Sigmoid colon (tissue), 6 donors: ENCODE measurements at regions not wholly inside any gene's neighbourhood (a gene's known extent, or its start where the extent isn't known, plus 50 kb on each side); places are given as distances from the start of the nearest gene placed in this dataset.

Experiments
- DNase-seq: peaks from one replicate; pipeline ENCODE4 v3.0.0-alpha.2; 2019
- H3K27ac ChIP-seq, 4 donors: fragments of 200-600 bp; sonication (generic); one replicate each; pipeline ENCODE4 v1.5.1; 2016 to 2019; ENCODE audit warnings: mild to moderate bottlenecking in 1 of 4
- H3K27me3 ChIP-seq, 3 donors: fragments of 200-600 bp; sonication (generic); one replicate each; pipeline ENCODE4 v1.5.1; 2019; ENCODE audit warnings: mild to moderate bottlenecking in 1 of 3
- H3K36me3 ChIP-seq, 4 donors: fragments of 200-600 bp; sonication (generic); one replicate each; pipeline ENCODE4 v1.5.1; 2016 to 2019
- H3K4me1 ChIP-seq, 4 donors: fragments of 200-600 bp; sonication (generic); one replicate each; pipeline ENCODE4 v1.5.1; 2017 to 2019
- H3K4me3 ChIP-seq, 4 donors: fragments of 200-600 bp; sonication (generic); one replicate each; pipeline ENCODE4 v1.5.1; 2017 to 2019; ENCODE audit warnings: mild to moderate bottlenecking in 2 of 4, moderate library complexity in 1 of 4
- H3K9me3 ChIP-seq, 4 donors: fragments of 200-600 bp in 3 of 4; sonication (generic) in 3 of 4; one replicate each; pipeline versions ENCODE4 v1.5.1 to v1.6.1; 2013 to 2019
- EP300 ChIP-seq, 4 donors: sonication (generic); formaldehyde crosslinking; IDR thresholded peaks; one replicate each; pipeline ENCODE4 v1.6.1; 2017; ENCODE audit warnings: antibody characterized with exemption in 4 of 4
- POLR2A ChIP-seq, 2 donors: fragments of 450-650 bp; IDR thresholded peaks; one replicate each; pipeline ENCODE4 v1.6.1; 2016; ENCODE audit warnings: antibody characterized with exemption in 2 of 2, mild to moderate bottlenecking in 2 of 2, moderate library complexity in 2 of 2
- POLR2AphosphoS5 ChIP-seq, 4 donors: sonication (generic); formaldehyde crosslinking; IDR thresholded peaks; one replicate each; pipeline ENCODE4 v1.6.1; 2017; ENCODE audit warnings: antibody characterized with exemption in 4 of 4
- WGBS, 2 donors: extraction: QIAGEN DNeasy Blood & Tissue Kit; methylation state at CpG; one replicate each; pipeline ENCODE4 v1.1.7; 2013; 5-methylcytosine and 5-hydroxymethylcytosine counted together
- intact Hi-C: fragments of 100-400 bp; cut with DNase I; formaldehyde crosslinking; loops from one replicate; pipeline ENCODE4 v1.15.1; 2023
- TF ChIP-seq, protein P1 (sequence below), 4 experiments: fragments of 450-650 bp in 3 of 4; fragments of 200-600 bp in 1 of 4; IDR thresholded peaks; one replicate each; pipeline ENCODE4 v1.5.1; 2016 to 2019; ENCODE audit warnings: antibody characterized with exemption in 4 of 4, mild to moderate bottlenecking in 3 of 4, moderate library complexity in 2 of 4
- donor health status: healthy with polysubstance abuse.
- donor health status: healthy.

GRCh38 chr13:33377411-33377810 lies 91.9 kb upstream of the STARD13 start:
- no peak for DNase-seq
- H3K9me3 ChIP-seq: no peaks in the 10 kb centered on the region
- 89 to 95% methylated on average over 4 of the region's 4 CpGs for WGBS, 2 donors
- no peak overlapping the region for H3K27ac ChIP-seq
- intact Hi-C loops: no loop called here
- H3K4me3 ChIP-seq: no peak overlapping the region
- peaks cover 0 to 9% (median 4%) of the 10 kb centered on the region in 4 donors for H3K4me1 ChIP-seq
- TF ChIP-seq, protein P1, sequence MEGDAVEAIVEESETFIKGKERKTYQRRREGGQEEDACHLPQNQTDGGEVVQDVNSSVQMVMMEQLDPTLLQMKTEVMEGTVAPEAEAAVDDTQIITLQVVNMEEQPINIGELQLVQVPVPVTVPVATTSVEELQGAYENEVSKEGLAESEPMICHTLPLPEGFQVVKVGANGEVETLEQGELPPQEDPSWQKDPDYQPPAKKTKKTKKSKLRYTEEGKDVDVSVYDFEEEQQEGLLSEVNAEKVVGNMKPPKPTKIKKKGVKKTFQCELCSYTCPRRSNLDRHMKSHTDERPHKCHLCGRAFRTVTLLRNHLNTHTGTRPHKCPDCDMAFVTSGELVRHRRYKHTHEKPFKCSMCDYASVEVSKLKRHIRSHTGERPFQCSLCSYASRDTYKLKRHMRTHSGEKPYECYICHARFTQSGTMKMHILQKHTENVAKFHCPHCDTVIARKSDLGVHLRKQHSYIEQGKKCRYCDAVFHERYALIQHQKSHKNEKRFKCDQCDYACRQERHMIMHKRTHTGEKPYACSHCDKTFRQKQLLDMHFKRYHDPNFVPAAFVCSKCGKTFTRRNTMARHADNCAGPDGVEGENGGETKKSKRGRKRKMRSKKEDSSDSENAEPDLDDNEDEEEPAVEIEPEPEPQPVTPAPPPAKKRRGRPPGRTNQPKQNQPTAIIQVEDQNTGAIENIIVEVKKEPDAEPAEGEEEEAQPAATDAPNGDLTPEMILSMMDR (IDR thresholded peaks at IDR 0.05): no peak
- TF ChIP-seq POLR2A (IDR thresholded peaks at IDR 0.05) (no peak), POLR2AphosphoS5 (IDR thresholded peaks at IDR 0.05) (no peak), EP300 (IDR thresholded peaks at IDR 0.05) (no peak)
- H3K36me3 ChIP-seq: no peaks in the 10 kb centered on the region
- no peaks in the 10 kb centered on the region for H3K27me3 ChIP-seq

- Histone ChIP-seq H3K9me3 (no peaks in the 10 kb centered on the region), H3K36me3 (no peaks in the 10 kb centered on the region), H3K27ac (no peak overlapping the region), H3K4me3 (no peak overlapping the region), H3K27me3 (no peaks in the 10 kb centered on the region), H3K4me1 (peaks cover 0 to 5% (median 2%) of the 10 kb centered on the region in 4 donors)
- TF ChIP-seq EP300 (IDR thresholded peaks at IDR 0.05) (no peak), POLR2A (IDR thresholded peaks at IDR 0.05) (no peak), POLR2AphosphoS5 (IDR thresholded peaks at IDR 0.05) (no peak)
- TF ChIP-seq, protein P1 (IDR thresholded peaks at IDR 0.05): no peak
- intact Hi-C loops: no loop called here
- no peak for DNase-seq
These were observed 92.3 kb upstream of the STARD13 start for GRCh38 chr13:33377825-33378224.

- no peaks in the 10 kb centered on the region for H3K36me3 ChIP-seq
- no peak overlapping the region for H3K27ac ChIP-seq
- intact Hi-C loops: no loop called here
- peaks cover 0 to 8% (median 3%) of the 10 kb centered on the region in 4 donors for H3K4me1 ChIP-seq
- H3K4me3 ChIP-seq: no peak overlapping the region
- no peak for DNase-seq
- H3K27me3 ChIP-seq: no peaks in the 10 kb centered on the region
- H3K9me3 ChIP-seq: no peaks in the 10 kb centered on the region
- TF ChIP-seq POLR2A (IDR thresholded peaks at IDR 0.05): no peak
- TF ChIP-seq EP300 (IDR thresholded peaks at IDR 0.05): no peak
- TF ChIP-seq, protein P1 (IDR thresholded peaks at IDR 0.05): no peak
- no peak for TF ChIP-seq POLR2AphosphoS5 (IDR thresholded peaks at IDR 0.05)
These were observed 94.1 kb upstream of the STARD13 start for GRCh38 chr13:33379608-33380007.

- intact Hi-C loops: no loop called here
- H3K27ac ChIP-seq: no peak overlapping the region
- no peak overlapping the region for H3K4me3 ChIP-seq
- H3K27me3 ChIP-seq: no peaks in the 10 kb centered on the region
- H3K36me3 ChIP-seq: no peaks in the 10 kb centered on the region
- WGBS, 2 donors: 73 to 85% methylated on average over 3 of the region's 3 CpGs
- TF ChIP-seq, protein P1 (IDR thresholded peaks at IDR 0.05): no peak
- TF ChIP-seq POLR2A (IDR thresholded peaks at IDR 0.05): no peak
- TF ChIP-seq POLR2AphosphoS5 (IDR thresholded peaks at IDR 0.05): no peak
- H3K4me1 ChIP-seq: peaks cover 0 to 9% (median 3%) of the 10 kb centered on the region in 4 donors
- DNase-seq: no peak
- no peaks in the 10 kb centered on the region for H3K9me3 ChIP-seq
These were observed 95.0 kb upstream of the STARD13 start for GRCh38 chr13:33380487-33381079.

DNA sequence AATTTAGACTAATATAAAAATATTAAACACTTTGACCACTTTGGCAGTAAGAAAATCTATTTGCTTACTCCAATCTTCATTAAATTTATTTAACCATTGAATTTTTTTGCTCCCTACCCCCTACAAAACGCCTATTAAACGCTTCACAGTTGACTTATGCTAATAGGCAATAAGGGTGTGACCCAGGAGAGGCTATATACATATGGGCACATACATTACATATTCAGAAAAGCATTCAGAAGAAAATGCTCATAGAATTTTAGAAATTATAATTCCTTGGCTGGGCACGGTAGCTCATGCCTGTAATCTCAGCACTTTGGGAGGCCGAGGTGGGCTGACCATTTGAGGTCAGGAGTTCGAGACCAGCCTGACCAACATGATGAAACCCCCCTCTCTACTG lies 95.6 kb upstream of the STARD13 start:
- Histone ChIP-seq H3K4me3 (no peak overlapping the region), H3K27ac (no peak overlapping the region), H3K4me1 (peaks cover 0 to 9% (median 3%) of the 10 kb centered on the region in 4 donors), H3K9me3 (no peaks in the 10 kb centered on the region), H3K27me3 (no peaks in the 10 kb centered on the region), H3K36me3 (no peaks in the 10 kb centered on the region)
- 87 to 93% methylated on average over 5 of the region's 5 CpGs for WGBS, 2 donors
- TF ChIP-seq EP300 (IDR thresholded peaks at IDR 0.05): no peak
- TF ChIP-seq, protein P1 (IDR thresholded peaks at IDR 0.05): no peak
- no peak for TF ChIP-seq POLR2A (IDR thresholded peaks at IDR 0.05)
- no peak for TF ChIP-seq POLR2AphosphoS5 (IDR thresholded peaks at IDR 0.05)
- no peak for DNase-seq
- intact Hi-C loops: no loop called here
